CD4-positive, alpha-beta T cell treated with Interleukin-10 for 1 hour (primary cell): ENCODE measurements at regions not wholly inside any gene's neighbourhood (a gene's known extent, or its start where the extent isn't known, plus 50 kb on each side); places are given as distances from the start of the nearest gene placed in this dataset.
"Not testable (repeated sequence)": the region's sequence is repeated elsewhere in the genome, so short reads cannot be mapped to it uniquely, and the experiment has no call there.

Experiments used
- DNase-seq: peaks from one replicate; pipeline ENCODE4 v3.0.0-alpha.2; 2020

GRCh38 chr20:11153819-11154218 lies 480.0 kb upstream of the JAG1 start:
- no peak for DNase-seq

GRCh38 chr20:11155156-11155756 lies 481.5 kb upstream of the JAG1 start:
- no peak for DNase-seq

GRCh38 chr20:11156922-11157321 lies 483.1 kb upstream of the JAG1 start:
- no peak for DNase-seq

- no peak for DNase-seq
These were observed 484.3 kb upstream of the JAG1 start for GRCh38 chr20:11158146-11158545.

- DNase-seq = no peak
These were observed 484.8 kb upstream of the JAG1 start for GRCh38 chr20:11158589-11158988.

GRCh38 chr20:11159728-11160127 lies 485.9 kb upstream of the JAG1 start:
- DNase-seq = no peak

GRCh38 chr20:11162026-11162775 lies 488.4 kb upstream of the JAG1 start:
- DNase-seq = no peak

- no peak for DNase-seq
These were observed 492.0 kb upstream of the JAG1 start for GRCh38 chr20:11165789-11166188.

GRCh38 chr20:11166712-11167111 lies 492.9 kb upstream of the JAG1 start:
- DNase-seq = no peak

- DNase-seq = no peak
These were observed 494.2 kb upstream of the JAG1 start for GRCh38 chr20:11168026-11168425.

- no peak for DNase-seq
These were observed 496.2 kb upstream of the JAG1 start for GRCh38 chr20:11170025-11170424.

- DNase-seq = no peak
These were observed 496.8 kb upstream of the JAG1 start for GRCh38 chr20:11170565-11170964.

- DNase-seq = no peak
These were observed 499.1 kb upstream of the JAG1 start for GRCh38 chr20:11172881-11173280.

GRCh38 chr20:11173916-11174315 lies 500.1 kb upstream of the JAG1 start:
- no peak for DNase-seq

- DNase-seq = no peak
These were observed 501.1 kb upstream of the JAG1 start for GRCh38 chr20:11174861-11175260.

GRCh38 chr20:11176431-11176830 lies 502.6 kb upstream of the JAG1 start:
- DNase-seq = no peak

- DNase-seq = no peak
These were observed 505.3 kb upstream of the JAG1 start for GRCh38 chr20:11178946-11179654.

GRCh38 chr20:11180186-11180585 lies 506.4 kb upstream of the JAG1 start:
- DNase-seq = no peak

GRCh38 chr20:11181129-11181528 lies 507.3 kb upstream of the JAG1 start:
- DNase-seq = not testable (repeated sequence)

- DNase-seq = no peak
These were observed 508.2 kb upstream of the JAG1 start for GRCh38 chr20:11181966-11182365.

GRCh38 chr20:11182720-11183119 lies 508.9 kb upstream of the JAG1 start:
- DNase-seq = no peak

- DNase-seq = no peak
These were observed 512.7 kb upstream of the JAG1 start for GRCh38 chr20:11186301-11187008.

- DNase-seq = no peak
These were observed 515.2 kb upstream of the JAG1 start for GRCh38 chr20:11188843-11189603.
